K562 (cell line): ENCODE measurements at regions not wholly inside any gene's neighbourhood (a gene's known extent, or its start where the extent isn't known, plus 50 kb on each side); places are given as distances from the start of the nearest gene placed in this dataset.

ENCODE experiments used
- BHLHE40 ChIP-seq: IDR thresholded peaks from 2 replicates; pipeline ENCODE4 v1.6.1; 2011; ENCODE audit warnings: low read length, improper control_type of control experiment
- C11orf30 ChIP-seq: fragments of 450-650 bp; IDR thresholded peaks from 2 replicates; pipeline ENCODE4 v1.6.1; 2016; ENCODE audit warnings: low read depth, mild to moderate bottlenecking
- CBFB ChIP-seq: sonication (generic); formaldehyde crosslinking; IDR thresholded peaks from 2 replicates; pipeline ENCODE4 v1.4.0; 2020; ENCODE audit warnings: mild to moderate bottlenecking, missing genetic modification reagents
- CCAR2 ChIP-seq: fragments of 200-400 bp; formaldehyde crosslinking; IDR thresholded peaks from 2 replicates; pipeline ENCODE4 v1.6.1; 2017; ENCODE audit warnings: mild to moderate bottlenecking, low read depth, low read length
- ETS2 ChIP-seq: IDR thresholded peaks from 2 replicates; pipeline ENCODE4 v1.6.1; 2016; ENCODE audit warnings: borderline replicate concordance, missing genetic modification characterization, mild to moderate bottlenecking, moderate library complexity, missing compliant biosample characterization; ENCODE audit not compliant: poor library complexity, severe bottlenecking
- HDAC1 ChIP-seq, 2 experiments: fragments of 450-650 bp; IDR thresholded peaks; 2 replicates each; pipeline ENCODE4 v1.6.1; 2016 to 2017; ENCODE audit warnings: inconsistent platforms in 1 of 2, mild to moderate bottlenecking in 1 of 2, moderate library complexity in 1 of 2
- HDAC6 ChIP-seq: IDR thresholded peaks from 2 replicates; pipeline ENCODE4 v1.6.1; 2012; ENCODE audit warnings: low read depth, mild to moderate bottlenecking, control low read depth, inconsistent platforms, low read length, moderate library complexity
- HMGN3 ChIP-seq: IDR thresholded peaks from 2 replicates; pipeline ENCODE4 v1.6.1; 2011; ENCODE audit warnings: borderline replicate concordance, low read depth, mild to moderate bottlenecking, mixed read lengths, low read length; ENCODE audit not compliant: insufficient read length; ENCODE audit errors: extremely low read depth
- KAT7 ChIP-seq: sonication (generic); formaldehyde crosslinking; IDR thresholded peaks from 2 replicates; pipeline ENCODE4 v1.8.0; 2022; ENCODE audit warnings: missing genetic modification reagents, mild to moderate bottlenecking, borderline replicate concordance
- MED1 ChIP-seq: sonication (generic); formaldehyde crosslinking; IDR thresholded peaks from 2 replicates; pipeline ENCODE4 v1.8.1; 2023; ENCODE audit warnings: missing genetic modification reagents, borderline replicate concordance
- NFIC ChIP-seq: fragments of 450-650 bp; IDR thresholded peaks from 2 replicates; pipeline ENCODE4 v1.6.1; 2017; ENCODE audit warnings: mild to moderate bottlenecking, inconsistent platforms
- NRF1 ChIP-seq, 2 experiments: fragments of 450-650 bp; IDR thresholded peaks in 1 of 2; conservative IDR thresholded peaks in 1 of 2; 2 replicates each; pipeline ENCODE4 v1.6.1; 2014; ENCODE audit warnings: mild to moderate bottlenecking in 2 of 2
- PML ChIP-seq: IDR thresholded peaks from 2 replicates; pipeline ENCODE4 v1.6.1; 2012; ENCODE audit warnings: low read length, inconsistent platforms
- PURB ChIP-seq: sonication (generic); formaldehyde crosslinking; IDR thresholded peaks from 2 replicates; pipeline ENCODE4 v1.9.0; 2021; ENCODE audit warnings: low read depth, mild to moderate bottlenecking, missing genetic modification reagents
- RREB1 ChIP-seq: fragments of 250-450 bp; sonication (Bioruptor Pico); IDR thresholded peaks from 2 replicates; pipeline ENCODE4 v1.4.0; 2020
- SMAD2 ChIP-seq: fragments of 150-350 bp; IDR thresholded peaks from 2 replicates; pipeline ENCODE4 v1.6.1; 2014; ENCODE audit warnings: low read depth, mild to moderate bottlenecking, low read length
- SP1 ChIP-seq: sonication (generic); formaldehyde crosslinking; IDR thresholded peaks from 2 replicates; pipeline ENCODE4 v1.8.1; 2022; ENCODE audit warnings: mild to moderate bottlenecking, missing genetic modification reagents
- SRF ChIP-seq, 2 experiments: fragments of 250-450, 450-650 bp in 1 of 2; sonication (Bioruptor Pico) in 1 of 2; sonication (generic) in 1 of 2; formaldehyde crosslinking; IDR thresholded peaks; 2 replicates each; pipeline versions ENCODE4 v1.5.0 to v1.5.1; 2020 to 2022; ENCODE audit warnings: mild to moderate bottlenecking in 1 of 2, missing genetic modification reagents in 1 of 2
- TCF3 ChIP-seq: sonication (generic); formaldehyde crosslinking; IDR thresholded peaks from 2 replicates; pipeline ENCODE4 v1.4.0; 2020; ENCODE audit warnings: mild to moderate bottlenecking, missing genetic modification reagents
- TRIM24 ChIP-seq, 2 experiments: fragments of 450-650 bp; IDR thresholded peaks; 2 replicates each; pipeline ENCODE4 v1.6.1; 2016
- ZC3H4 ChIP-seq: sonication (generic); formaldehyde crosslinking; IDR thresholded peaks from 2 replicates; pipeline ENCODE4 v1.9.0; 2021; ENCODE audit warnings: missing genetic modification reagents, borderline replicate concordance
- ZNF395 ChIP-seq: fragments of 200-800 bp; sonication (Bioruptor generic); IDR thresholded peaks from 2 replicates; pipeline ENCODE4 v1.6.1; 2017; ENCODE audit warnings: missing genetic modification characterization, missing compliant biosample characterization
- ZNF41 ChIP-seq: fragments of 250-450 bp; sonication (Bioruptor Pico); conservative IDR thresholded peaks from 2 replicates; pipeline ENCODE4 v1.4.0; 2020; ENCODE audit warnings: mild to moderate bottlenecking

- TF ChIP-seq PURB (CRISPR knock-in tag) (no peak), BHLHE40 (no peak), PML (no peak), ETS2 (no peak), SP1 (no peak), ZNF41 (CRISPR knock-in tag) (no peak), HDAC1 (IDR thresholded peaks at IDR 0.05) (no peak), ZC3H4 (CRISPR knock-in tag) (no peak), MED1 (no peak), SMAD2 (no peak), KAT7 (CRISPR knock-in tag) (no peak), NRF1 (conservative IDR thresholded peaks at IDR 0.05 in 1 of 2, IDR thresholded peaks at IDR 0.05 in 1 of 2) (no peak), NFIC (no peak), HDAC6 (no peak), C11orf30 (peak; percentile 50; the same call in 1 of the 2 replicates), ZNF395 (CRISPR knock-in tag) (no peak), TCF3 (CRISPR knock-in tag) (no peak), CCAR2 (no peak), TRIM24 (IDR thresholded peaks at IDR 0.05) (peak in 1 of 2 experiments; percentile 20; a peak in 1 of 4 replicates), HMGN3 (no peak), RREB1 (no peak), SRF (CRISPR knock-in tag; IDR thresholded peaks at IDR 0.05) (no peak), CBFB (no peak)
Measured at GRCh38 chr7:16936626-16937422, 55.0 kb upstream of the AGR3 start (continued).
